HG03575 (cell line): ENCODE measurements at regions not wholly inside any gene's neighbourhood (a gene's known extent, or its start where the extent isn't known, plus 50 kb on each side); places are given as distances from the start of the nearest gene placed in this dataset.
"Not testable (repeated sequence)": the region's sequence is repeated elsewhere in the genome, so short reads cannot be mapped to it uniquely, and the experiment has no call there.

ENCODE experiments used
- ATAC-seq: cut with Tn5 transposase; IDR thresholded peaks from one replicate; pipeline ENCODE4 v1.9.1; 2021; ENCODE audit not compliant: unreplicated experiment, insufficient number of reproducible peaks, low FRiP score; ENCODE audit errors: extremely low read depth

- ATAC-seq, result no peak
Observed at GRCh38 chr4:18689308-18690115, 668.0 kb upstream of the LCORL start.

DNA sequence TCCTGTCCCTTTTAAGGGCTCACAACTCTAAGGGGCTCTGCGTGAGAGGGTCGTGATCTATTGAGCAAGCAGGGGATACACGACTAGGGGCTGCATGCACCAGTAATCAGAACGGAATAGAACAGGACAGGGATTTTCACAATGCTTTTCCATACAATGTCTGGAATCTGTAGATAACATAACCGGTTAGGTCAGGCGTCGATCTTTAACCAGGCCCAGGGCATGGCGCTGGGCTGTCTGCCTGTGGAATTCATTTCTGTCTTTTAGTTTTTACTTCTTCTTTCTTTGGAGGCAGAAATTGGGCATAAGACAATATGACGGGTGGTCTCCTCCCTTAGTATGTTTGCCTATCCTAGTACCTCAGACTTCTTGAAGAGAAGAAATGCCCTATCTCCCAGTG is 666.8 kb upstream of the LCORL start:
- not testable (repeated sequence) for ATAC-seq

GRCh38 chr4:18686338-18687037 is 664.9 kb upstream of the LCORL start:
- no peak for ATAC-seq

- no peak for ATAC-seq
Observed at GRCh38 chr4:18684932-18685331, 663.4 kb upstream of the LCORL start.

GRCh38 chr4:18676526-18676915 is 655.0 kb upstream of the LCORL start:
- no peak for ATAC-seq

DNA sequence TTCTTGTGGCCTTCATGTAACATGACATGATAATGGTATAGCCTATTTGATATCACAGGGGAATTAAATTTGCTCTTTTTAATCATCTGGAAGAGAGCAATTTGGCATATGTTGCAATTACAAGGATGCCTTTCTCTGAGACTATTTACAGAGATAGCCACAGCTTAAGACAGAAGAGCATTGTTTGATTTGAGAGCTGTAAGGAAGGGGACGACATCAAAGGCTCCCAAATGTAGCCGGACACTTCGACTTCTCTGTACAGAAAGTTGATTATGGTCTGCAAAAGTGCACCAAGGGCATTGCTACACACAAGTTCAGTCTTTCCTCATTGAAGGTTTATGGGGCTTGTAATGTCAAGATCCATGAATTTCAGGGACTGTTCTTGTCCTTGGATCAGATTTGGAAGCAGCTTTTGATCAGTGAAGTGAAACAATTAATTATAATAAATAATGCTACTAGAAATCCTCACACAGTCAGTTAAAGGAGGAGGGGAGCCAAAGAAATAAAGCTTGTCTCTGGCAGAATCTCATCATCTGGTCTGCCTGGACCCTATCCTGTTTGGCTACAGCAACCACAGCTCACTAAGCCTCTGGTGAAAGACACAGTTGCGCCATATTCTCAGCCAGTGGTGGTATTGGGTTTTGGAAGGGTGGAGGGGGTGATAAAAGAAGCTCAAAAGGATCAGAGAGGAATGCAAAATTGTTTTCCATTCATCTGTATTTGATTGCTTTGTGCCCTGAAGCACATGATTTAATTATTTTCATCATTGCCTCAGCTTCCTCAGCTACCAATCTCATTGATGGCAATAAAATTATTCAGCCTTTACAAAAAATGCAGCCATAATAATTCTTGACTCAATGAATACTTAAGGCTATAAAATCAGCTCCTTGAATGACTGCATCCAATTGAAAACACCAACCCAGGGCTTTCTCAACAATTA is 654.3 kb upstream of the LCORL start:
- ATAC-seq, result no peak

GRCh38 chr4:18670034-18670433 is 648.5 kb upstream of the LCORL start:
- ATAC-seq, result no peak

DNA sequence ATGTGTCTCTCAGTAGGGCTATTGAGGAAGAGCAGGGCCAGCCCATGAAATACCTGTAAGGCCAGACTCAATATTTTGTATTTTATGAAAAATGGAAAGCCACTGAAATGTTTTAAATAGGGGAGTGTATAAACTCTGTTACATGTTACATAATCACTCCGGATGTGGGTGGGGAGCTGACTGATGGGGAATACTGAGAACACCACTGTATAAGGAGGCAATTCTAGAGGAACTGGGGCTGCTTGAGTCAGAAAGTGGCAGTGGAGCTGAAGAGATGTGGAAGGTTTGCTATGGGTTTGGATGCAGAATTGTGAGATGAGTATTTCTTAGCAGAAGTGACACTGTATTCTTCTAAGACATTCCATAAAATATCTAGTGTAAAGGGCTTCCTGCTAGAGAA is 647.8 kb upstream of the LCORL start:
- no peak for ATAC-seq

DNA sequence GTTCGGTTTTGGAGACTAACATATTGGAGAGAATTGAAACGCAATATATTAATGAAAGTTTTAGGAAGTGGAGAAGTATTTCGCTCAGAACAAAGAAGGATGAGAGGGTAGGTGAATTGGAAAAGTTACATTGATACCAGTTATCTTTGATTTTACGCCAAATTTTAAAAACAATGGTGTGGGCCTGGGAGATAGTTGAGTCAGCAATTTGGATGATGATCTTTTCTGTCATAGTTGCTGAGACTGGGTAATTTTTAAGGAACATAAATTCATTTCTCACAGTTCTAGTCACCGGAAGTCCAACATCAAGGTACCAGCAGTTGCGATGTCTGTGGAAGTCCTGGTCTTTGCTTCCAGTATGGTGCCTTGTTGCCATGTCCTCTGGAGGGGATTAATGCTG is 644.8 kb upstream of the LCORL start:
- no peak for ATAC-seq

GRCh38 chr4:18664171-18664570 is 642.6 kb upstream of the LCORL start:
- ATAC-seq, result no peak

DNA sequence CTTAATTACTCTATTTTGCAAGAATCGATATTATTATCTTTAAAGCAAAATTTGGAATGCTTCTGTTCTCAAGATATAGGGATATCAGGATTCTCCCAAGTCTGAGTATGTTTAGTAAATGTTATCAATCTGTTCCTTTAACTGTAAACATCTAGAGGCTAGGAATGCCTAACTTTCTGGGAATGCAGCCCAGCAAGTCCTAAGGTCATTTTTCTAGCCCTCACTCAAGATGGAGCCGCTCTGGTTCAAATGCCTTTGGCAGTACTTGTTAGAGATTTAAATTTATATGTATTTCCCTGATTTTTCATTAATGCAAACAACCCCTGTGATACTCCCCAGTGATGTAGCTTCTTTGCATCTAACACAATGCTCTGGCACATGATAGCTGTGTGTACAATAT is 623.8 kb upstream of the LCORL start:
- no peak for ATAC-seq

DNA sequence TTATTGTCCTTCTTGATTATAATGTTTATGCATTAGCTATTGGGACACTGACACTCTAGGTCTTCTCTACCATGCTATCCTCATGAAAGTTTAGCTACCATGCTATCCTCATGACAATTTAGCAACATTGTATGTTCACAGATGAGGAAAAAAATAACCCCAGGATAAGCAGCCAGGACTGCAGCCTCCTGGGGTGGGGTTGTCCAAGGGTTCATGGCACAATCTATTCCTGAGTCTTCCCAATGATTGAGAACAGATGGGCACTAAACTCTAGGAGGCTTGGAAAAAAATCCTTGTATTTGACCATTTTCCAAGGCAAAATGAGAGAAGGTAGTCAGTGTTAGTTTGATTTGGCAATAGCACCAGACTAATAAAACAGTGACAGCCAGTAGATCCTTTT is 619.8 kb upstream of the LCORL start:
- ATAC-seq, result no peak

DNA sequence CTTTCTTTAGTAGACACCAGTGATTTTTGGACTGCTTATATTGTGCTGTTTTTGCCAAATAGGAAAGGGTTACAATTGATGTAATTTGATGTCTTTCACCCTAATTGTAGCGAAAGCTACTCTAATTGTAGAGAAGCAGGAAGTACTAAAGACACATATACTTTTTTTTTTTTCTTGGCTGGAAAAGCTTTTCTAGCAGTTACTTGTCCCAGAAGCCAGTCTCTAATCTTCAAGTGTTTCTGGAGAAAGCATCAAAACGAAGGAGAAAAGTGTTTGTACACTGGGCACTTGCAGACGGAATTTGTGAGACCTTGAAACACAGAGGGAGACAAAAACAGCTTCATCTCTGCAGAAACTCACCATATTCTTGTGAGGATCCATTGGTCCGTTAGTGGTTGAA is 616.5 kb upstream of the LCORL start:
- ATAC-seq, result no peak

- ATAC-seq, result no peak
Observed at GRCh38 chr4:18636001-18636585, 614.5 kb upstream of the LCORL start.

DNA sequence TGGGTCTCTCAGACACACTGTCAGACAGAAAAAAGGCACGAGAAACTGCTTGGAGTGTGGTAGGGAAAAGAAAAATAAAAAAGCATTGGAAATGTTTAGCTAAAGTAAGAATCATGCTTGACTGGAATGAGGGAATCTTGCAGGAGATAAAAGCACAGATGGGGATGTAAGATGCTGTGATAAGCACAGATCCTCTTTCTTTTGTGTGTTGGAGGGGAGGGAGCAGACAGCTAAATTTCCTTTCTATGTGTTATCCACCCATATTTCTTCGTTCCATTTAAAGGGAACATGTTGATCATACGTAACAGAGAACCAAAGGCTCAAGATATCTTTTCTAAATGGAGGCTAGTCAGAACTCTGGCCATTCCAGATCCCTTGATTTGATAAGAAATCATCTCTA is 614.0 kb upstream of the LCORL start:
- no peak for ATAC-seq

DNA sequence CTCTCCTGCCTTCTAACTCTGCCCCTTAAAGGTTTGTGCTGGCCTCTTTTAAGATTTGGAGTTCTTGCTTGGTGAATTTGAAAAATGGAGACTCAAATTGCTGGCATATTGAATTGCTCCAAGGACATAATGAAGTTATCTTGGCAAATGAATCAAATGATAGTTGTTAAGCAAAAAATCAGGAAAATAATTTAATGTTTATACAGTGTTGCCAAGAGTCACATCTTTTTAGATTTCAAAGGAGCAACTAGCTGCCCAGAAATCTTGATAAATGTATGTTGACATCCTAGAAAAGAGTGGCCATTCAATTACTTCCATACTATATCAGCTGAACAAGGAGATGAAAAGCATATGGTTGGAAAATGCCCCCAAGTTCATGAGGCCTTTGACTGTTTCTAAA is 610.0 kb upstream of the LCORL start:
- ATAC-seq, result no peak

- ATAC-seq, result no peak
Observed at GRCh38 chr4:18630218-18631110, 608.9 kb upstream of the LCORL start.

GRCh38 chr4:18627447-18628005 is 606.0 kb upstream of the LCORL start:
- no peak for ATAC-seq
